ENCODE measurements at regions not wholly inside any gene's neighbourhood (a gene's known extent, or its start where the extent isn't known, plus 50 kb on each side); places are given as distances from the start of the nearest gene placed in this dataset.
"Not testable (repeated sequence)": the region's sequence is repeated elsewhere in the genome, so short reads cannot be mapped to it uniquely, and the experiment has no call there.

DNA sequence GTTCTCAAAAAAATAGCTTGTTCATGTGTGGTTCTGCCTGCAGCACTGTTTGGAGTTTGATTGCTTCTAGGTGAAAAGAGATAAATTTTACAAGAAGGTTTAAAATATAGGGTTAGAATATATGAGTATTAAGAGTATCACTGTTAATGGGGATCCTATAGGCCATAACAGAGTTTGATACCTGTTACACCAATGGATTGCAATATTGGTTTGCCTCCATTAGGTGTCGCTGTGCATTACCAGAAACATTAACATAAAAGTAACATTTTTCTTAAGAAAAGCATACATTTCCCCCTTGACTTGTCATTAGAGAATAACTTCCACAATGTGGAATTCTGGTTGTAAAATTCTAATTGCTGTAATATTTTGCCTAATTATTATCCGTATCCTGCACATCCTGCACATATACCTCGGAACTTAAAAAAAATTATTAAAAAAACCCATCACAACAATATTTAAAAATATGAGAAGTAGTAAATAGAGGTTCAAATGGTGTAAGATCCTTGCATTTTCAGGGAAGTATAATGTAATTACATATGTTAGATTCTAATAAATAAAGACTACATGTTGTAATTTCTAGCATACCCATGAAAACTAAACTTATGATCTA lies 63.0 kb downstream of the CYP4A11 start:
- FAIRE-seq: peak; percentile 76
- DNase-seq (ENCODE audit: insufficient read length, low spot score): not testable (repeated sequence)

DNA sequence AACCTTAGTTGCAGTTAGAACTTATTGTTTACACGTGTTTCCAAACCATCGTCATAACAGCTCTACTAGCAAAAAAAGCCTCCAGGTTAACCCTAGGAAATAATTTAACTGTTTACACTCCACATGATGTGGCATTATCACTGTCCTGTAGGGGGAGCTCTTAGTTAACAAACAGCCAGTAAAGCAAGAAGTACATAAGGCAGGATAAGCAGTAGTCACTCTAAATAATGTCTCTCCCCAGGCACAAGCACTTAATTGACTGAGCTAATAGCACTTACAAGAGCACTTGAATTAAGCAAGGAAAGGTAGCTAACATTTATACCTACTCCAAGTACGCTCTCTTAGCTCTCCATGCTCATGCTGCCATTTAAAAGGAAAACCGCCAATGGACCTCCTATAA lies 65.2 kb downstream of the CYP4A11 start:
- not testable (repeated sequence) for FAIRE-seq; DNase-seq (ENCODE audit: insufficient read length, low spot score)
